WERI-Rb-1 (cell line): ENCODE measurements at regions not wholly inside any gene's neighbourhood (a gene's known extent, or its start where the extent isn't known, plus 50 kb on each side); places are given as distances from the start of the nearest gene placed in this dataset.

Experiments used
- DNase-seq: peaks from one replicate; pipeline ENCODE4 v3.0.0-alpha.2; 2020
- H3K27ac ChIP-seq: fragments of 250-450 bp; sonication (Bioruptor Pico); 2 replicates; pipeline ENCODE4 v1.5.1; 2020; ENCODE audit warnings: mild to moderate bottlenecking, moderate library complexity
- H3K27me3 ChIP-seq: fragments of 250-450 bp; sonication (Bioruptor Pico); 2 replicates; pipeline ENCODE4 v1.5.1; 2021; ENCODE audit warnings: mild to moderate bottlenecking, low read depth, moderate library complexity; ENCODE audit not compliant: insufficient read depth, severe bottlenecking
- H3K36me3 ChIP-seq: fragments of 250-450 bp; sonication (Bioruptor Pico); 2 replicates; pipeline ENCODE4 v1.5.1; 2020; ENCODE audit warnings: mild to moderate bottlenecking, moderate library complexity
- H3K4me3 ChIP-seq: 2 replicates; pipeline ENCODE4 v1.5.1; 2011; ENCODE audit warnings: low read depth, mild to moderate bottlenecking, control low read depth, low read length
- H3K9me3 ChIP-seq: fragments of 250-450 bp; sonication (Bioruptor Pico); 2 replicates; pipeline ENCODE4 v1.5.1; 2021; ENCODE audit warnings: mild to moderate bottlenecking, moderate library complexity; ENCODE audit not compliant: severe bottlenecking
- TF ChIP-seq, protein P1 (sequence below): IDR thresholded peaks from 2 replicates; pipeline ENCODE4 v1.5.1; 2011; ENCODE audit warnings: low read depth, mild to moderate bottlenecking, control low read depth, inconsistent platforms, low read length

DNA sequence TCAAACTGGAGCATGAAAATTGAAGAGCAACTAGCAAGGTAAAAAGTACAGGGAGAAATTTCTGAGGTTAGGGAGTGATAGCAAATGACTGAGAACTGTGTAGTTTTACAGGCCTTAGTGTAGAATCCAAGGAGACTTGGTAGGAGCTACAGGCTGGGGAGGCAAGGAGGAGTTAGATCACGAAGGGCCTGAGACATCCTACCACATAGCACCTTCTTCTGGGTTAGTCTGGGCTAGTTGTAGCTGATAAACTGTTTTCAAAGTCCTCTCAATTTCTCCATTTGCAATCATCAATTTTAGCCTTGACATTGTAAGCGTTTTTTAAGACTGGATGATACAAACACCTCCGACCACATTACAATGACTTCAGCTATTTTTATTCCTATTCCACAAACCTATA lies 209.7 kb downstream of the TMEM200A start:
- TF ChIP-seq, protein P1, sequence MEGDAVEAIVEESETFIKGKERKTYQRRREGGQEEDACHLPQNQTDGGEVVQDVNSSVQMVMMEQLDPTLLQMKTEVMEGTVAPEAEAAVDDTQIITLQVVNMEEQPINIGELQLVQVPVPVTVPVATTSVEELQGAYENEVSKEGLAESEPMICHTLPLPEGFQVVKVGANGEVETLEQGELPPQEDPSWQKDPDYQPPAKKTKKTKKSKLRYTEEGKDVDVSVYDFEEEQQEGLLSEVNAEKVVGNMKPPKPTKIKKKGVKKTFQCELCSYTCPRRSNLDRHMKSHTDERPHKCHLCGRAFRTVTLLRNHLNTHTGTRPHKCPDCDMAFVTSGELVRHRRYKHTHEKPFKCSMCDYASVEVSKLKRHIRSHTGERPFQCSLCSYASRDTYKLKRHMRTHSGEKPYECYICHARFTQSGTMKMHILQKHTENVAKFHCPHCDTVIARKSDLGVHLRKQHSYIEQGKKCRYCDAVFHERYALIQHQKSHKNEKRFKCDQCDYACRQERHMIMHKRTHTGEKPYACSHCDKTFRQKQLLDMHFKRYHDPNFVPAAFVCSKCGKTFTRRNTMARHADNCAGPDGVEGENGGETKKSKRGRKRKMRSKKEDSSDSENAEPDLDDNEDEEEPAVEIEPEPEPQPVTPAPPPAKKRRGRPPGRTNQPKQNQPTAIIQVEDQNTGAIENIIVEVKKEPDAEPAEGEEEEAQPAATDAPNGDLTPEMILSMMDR, result no peak
- DNase-seq, result no peak

GRCh38 chr6:130575971-130576370 lies 210.2 kb downstream of the TMEM200A start:
- no peaks in the 10 kb centered on the region for H3K36me3 ChIP-seq
- H3K9me3 ChIP-seq, result no peaks in the 10 kb centered on the region
- no peak for DNase-seq
- TF ChIP-seq, protein P1, result no peak
- no peak overlapping the region for H3K27ac ChIP-seq
- no peak overlapping the region for H3K4me3 ChIP-seq
- no peaks in the 10 kb centered on the region for H3K27me3 ChIP-seq

More for the DNA sequence above, 209.7 kb downstream of the TMEM200A start:
- no peak overlapping the region for H3K27ac ChIP-seq
- no peaks in the 10 kb centered on the region for H3K9me3 ChIP-seq
- H3K4me3 ChIP-seq, result no peak overlapping the region
- H3K36me3 ChIP-seq, result no peaks in the 10 kb centered on the region
- H3K27me3 ChIP-seq, result no peaks in the 10 kb centered on the region

DNA sequence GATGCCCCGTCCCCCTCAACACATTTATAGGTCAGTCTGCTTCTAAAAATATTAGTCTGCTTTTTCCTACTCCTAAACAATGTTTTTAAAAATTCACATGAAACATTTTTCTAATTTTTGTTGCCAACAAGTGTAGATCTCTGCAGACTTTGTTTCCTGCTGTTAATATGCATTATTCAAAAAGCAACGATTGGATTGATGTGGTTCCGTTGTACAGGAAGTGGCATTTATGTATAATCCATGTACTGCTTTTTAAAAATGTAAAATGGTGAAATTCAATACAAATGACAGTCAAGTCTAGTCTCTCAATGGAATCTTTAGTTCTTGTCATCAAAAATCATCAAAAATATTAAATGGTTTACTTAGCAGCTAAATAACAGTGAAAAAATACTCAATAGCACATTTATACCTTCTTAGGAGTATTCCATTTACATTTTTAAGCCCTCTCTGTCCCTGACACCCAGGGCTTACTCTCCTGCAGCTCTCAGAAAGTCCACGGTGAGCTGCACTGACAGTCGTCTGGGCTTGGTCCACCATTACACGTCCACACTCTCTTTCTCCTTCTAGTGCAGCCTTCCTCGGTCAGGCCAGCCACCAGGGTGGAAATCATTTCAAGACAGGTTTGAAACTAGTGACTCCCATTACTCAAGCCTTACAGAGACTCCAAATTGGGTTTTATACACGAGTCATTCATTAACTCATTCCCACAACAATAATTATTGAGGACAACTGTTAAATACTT lies 211.5 kb downstream of the TMEM200A start:
- TF ChIP-seq, protein P1, result no peak
- Histone ChIP-seq H3K27me3 (no peaks in the 10 kb centered on the region), H3K27ac (no peak overlapping the region), H3K4me3 (no peak overlapping the region), H3K9me3 (no peaks in the 10 kb centered on the region), H3K36me3 (no peaks in the 10 kb centered on the region)
- DNase-seq, result no peak

GRCh38 chr6:130578713-130579112 lies 212.9 kb downstream of the TMEM200A start:
- no peaks in the 10 kb centered on the region for H3K9me3 ChIP-seq
- H3K4me3 ChIP-seq, result no peak overlapping the region
- DNase-seq, result no peak
- H3K36me3 ChIP-seq, result no peaks in the 10 kb centered on the region
- no peak overlapping the region for H3K27ac ChIP-seq
- no peaks in the 10 kb centered on the region for H3K27me3 ChIP-seq
- TF ChIP-seq, protein P1, result no peak

- Histone ChIP-seq H3K9me3 (no peaks in the 10 kb centered on the region), H3K36me3 (no peaks in the 10 kb centered on the region), H3K27ac (no peak overlapping the region), H3K4me3 (no peak overlapping the region), H3K27me3 (no peaks in the 10 kb centered on the region)
- TF ChIP-seq, protein P1, result no peak
- DNase-seq, result no peak
These were observed 217.5 kb downstream of the TMEM200A start for GRCh38 chr6:130583268-130583667.

DNA sequence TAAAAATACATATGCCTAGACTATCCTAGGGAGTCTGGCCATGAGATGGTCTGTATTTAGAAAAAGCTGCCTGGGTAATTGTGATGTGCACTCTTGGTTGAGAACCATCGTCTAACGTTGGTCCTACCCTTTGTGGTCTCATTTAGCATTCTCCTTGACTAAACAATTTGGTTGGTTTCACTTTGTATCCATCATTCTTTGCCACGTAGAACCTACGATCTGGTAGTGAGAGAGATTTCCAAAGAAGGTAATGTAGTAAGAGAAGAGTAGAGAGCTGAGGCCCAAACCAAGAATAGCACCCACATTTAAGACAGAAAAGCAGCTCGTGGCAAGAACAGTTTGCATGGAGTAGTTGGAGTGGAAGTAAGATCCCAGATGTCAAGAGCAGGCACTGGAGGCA lies 219.8 kb downstream of the TMEM200A start:
- DNase-seq, result no peak
- TF ChIP-seq, protein P1, result no peak
- H3K4me3 ChIP-seq, result no peak overlapping the region
- H3K36me3 ChIP-seq, result no peaks in the 10 kb centered on the region
- no peaks in the 10 kb centered on the region for H3K27me3 ChIP-seq
- H3K27ac ChIP-seq, result no peak overlapping the region
- no peaks in the 10 kb centered on the region for H3K9me3 ChIP-seq
